CD4-positive, alpha-beta memory T cell (primary cell): ENCODE measurements at regions not wholly inside any gene's neighbourhood (a gene's known extent, or its start where the extent isn't known, plus 50 kb on each side); places are given as distances from the start of the nearest gene placed in this dataset.

Source experiments
- CTCF ChIA-PET: fragments of 350-600 bp; sonication (Branson Sonifier 250); formaldehyde crosslinking; loops from one replicate; lab custom pipeline; 2021; ENCODE audit warnings: inconsistent platforms; ENCODE audit not compliant: partially characterized antibody; lab: Charles Lee
- POLR2A ChIA-PET: fragments of 350-600 bp; sonication (Branson Sonifier 250); formaldehyde crosslinking; loops from one replicate; lab custom pipeline; 2021; ENCODE audit not compliant: partially characterized antibody; lab: Charles Lee
- DNase-seq, 5 donors: peaks; one replicate each; pipeline versions ENCODE4 v3.0.0 to v3.0.0-alpha.2; 2020 to 2022; ENCODE audit warnings: mixed read lengths in 1 of 5
- H3K27ac ChIP-seq: one replicate; pipeline ENCODE4 v1.7.0; 2013; ENCODE audit warnings: low read depth, low read length
- H3K27me3 ChIP-seq: 2 replicates; pipeline ENCODE4 v1.7.0; 2013; ENCODE audit warnings: mild to moderate bottlenecking, low read length, moderate library complexity; ENCODE audit not compliant: insufficient read depth
- H3K36me3 ChIP-seq: 2 replicates; pipeline ENCODE4 v1.7.0; 2013; ENCODE audit warnings: mild to moderate bottlenecking, low read length, moderate library complexity; ENCODE audit not compliant: insufficient read depth
- H3K4me1 ChIP-seq: 2 replicates; pipeline ENCODE4 v1.7.0; 2013; ENCODE audit warnings: mild to moderate bottlenecking, low read length, moderate library complexity; ENCODE audit not compliant: insufficient read depth
- H3K4me3 ChIP-seq, 2 donors: one replicate each; pipeline ENCODE4 v1.7.0; 2013; ENCODE audit warnings: low read length in 2 of 2, mild to moderate bottlenecking in 1 of 2
- H3K9me3 ChIP-seq, 2 donors: one replicate each; pipeline ENCODE4 v1.7.0; 2013; ENCODE audit warnings: low read length in 2 of 2, control low read depth in 1 of 2; ENCODE audit not compliant: control insufficient read depth in 1 of 2
- H3K27ac Mint-ChIP-seq, 7 donors: one replicate each; pipeline ENCODE4 v1.8.0; 2020 to 2021; ENCODE audit warnings: mixed read lengths in 7 of 7, mild to moderate bottlenecking in 6 of 7, inconsistent platforms in 3 of 7, moderate library complexity in 3 of 7
- H3K27me3 Mint-ChIP-seq, 2 donors: one replicate each; pipeline ENCODE4 v1.8.0; 2020 to 2021; ENCODE audit warnings: mixed read lengths in 2 of 2
- H3K36me3 Mint-ChIP-seq, 2 donors: one replicate each; pipeline ENCODE4 v1.8.0; 2020 to 2021; ENCODE audit warnings: mixed read lengths in 2 of 2, inconsistent platforms in 1 of 2, mild to moderate bottlenecking in 1 of 2
- H3K4me1 Mint-ChIP-seq, 4 donors: one replicate each; pipeline ENCODE4 v1.8.0; 2020 to 2021; ENCODE audit warnings: mixed read lengths in 4 of 4, mild to moderate bottlenecking in 1 of 4
- H3K4me3 Mint-ChIP-seq, 8 donors: one replicate each; pipeline ENCODE4 v1.8.0; 2020 to 2021; ENCODE audit warnings: mixed read lengths in 8 of 8, mild to moderate bottlenecking in 7 of 8, moderate library complexity in 6 of 8, inconsistent platforms in 3 of 8
- H3K9me3 Mint-ChIP-seq, 8 donors: one replicate each; pipeline ENCODE4 v1.8.0; 2020 to 2021; ENCODE audit warnings: mixed read lengths in 8 of 8, mild to moderate bottlenecking in 5 of 8, inconsistent platforms in 3 of 8, moderate library complexity in 1 of 8
- intact Hi-C: fragments of 100-400 bp; cut with micrococcal nuclease; formaldehyde crosslinking; loops from one replicate; pipeline ENCODE4 v1.15.1; 2023

GRCh38 chr9:115275753-115276152 lies 157.8 kb upstream of the TNC start:
- POLR2A ChIA-PET: no interaction called here

GRCh38 chr9:115276621-115277020 lies 158.7 kb upstream of the TNC start:
- Mint-ChIP-seq H3K4me1 (no peaks in the 10 kb centered on the region), H3K36me3 (no peaks in the 10 kb centered on the region), H3K27ac (no peak overlapping the region), H3K9me3 (peaks cover 0 to 6% (median 0%) of the 10 kb centered on the region in 8 donors), H3K4me3 (no peak overlapping the region), H3K27me3 (peaks cover 2 to 8% of the 10 kb centered on the region in 2 donors)
- CTCF ChIA-PET: no interaction called here
- POLR2A ChIA-PET: no interaction called here
- Histone ChIP-seq H3K27me3 (no peaks in the 10 kb centered on the region), H3K9me3 (no peaks in the 10 kb centered on the region), H3K36me3 (no peaks in the 10 kb centered on the region), H3K27ac (no peak overlapping the region), H3K4me3 (no peak overlapping the region), H3K4me1 (no peaks in the 10 kb centered on the region)
- no peak for DNase-seq
- intact Hi-C loops: no loop called here

More at GRCh38 chr9:115275753-115276152, 157.8 kb upstream of the TNC start:
- Mint-ChIP-seq H3K9me3 (peaks cover 0 to 6% (median 0%) of the 10 kb centered on the region in 8 donors), H3K4me3 (no peak overlapping the region), H3K27me3 (peaks cover 2 to 8% of the 10 kb centered on the region in 2 donors), H3K36me3 (no peaks in the 10 kb centered on the region), H3K27ac (no peak overlapping the region), H3K4me1 (no peaks in the 10 kb centered on the region)
- no peaks in the 10 kb centered on the region for H3K4me1 ChIP-seq
- CTCF ChIA-PET: no interaction called here
- no peaks in the 10 kb centered on the region for H3K9me3 ChIP-seq
- H3K36me3 ChIP-seq: no peaks in the 10 kb centered on the region
- H3K4me3 ChIP-seq: no peak overlapping the region
- intact Hi-C loops: no loop called here
- H3K27me3 ChIP-seq: no peaks in the 10 kb centered on the region
- DNase-seq: no peak
- H3K27ac ChIP-seq: no peak overlapping the region

GRCh38 chr9:115277301-115277700 lies 159.3 kb upstream of the TNC start:
- POLR2A ChIA-PET: no interaction called here
- H3K9me3 Mint-ChIP-seq: peaks cover 0 to 6% (median 0%) of the 10 kb centered on the region in 8 donors
- H3K36me3 Mint-ChIP-seq: no peaks in the 10 kb centered on the region
- Histone ChIP-seq H3K4me1 (no peaks in the 10 kb centered on the region), H3K4me3 (no peak overlapping the region), H3K9me3 (no peaks in the 10 kb centered on the region), H3K36me3 (no peaks in the 10 kb centered on the region), H3K27ac (no peak overlapping the region), H3K27me3 (no peaks in the 10 kb centered on the region)
- CTCF ChIA-PET: no interaction called here
- intact Hi-C loops: no loop called here
- no peak for DNase-seq
- no peak overlapping the region for H3K27ac Mint-ChIP-seq
- H3K4me1 Mint-ChIP-seq: no peaks in the 10 kb centered on the region
- H3K4me3 Mint-ChIP-seq: no peak overlapping the region
- H3K27me3 Mint-ChIP-seq: peaks cover 2 to 8% of the 10 kb centered on the region in 2 donors

- H3K9me3 Mint-ChIP-seq: peaks cover 0 to 6% (median 0%) of the 10 kb centered on the region in 8 donors
- H3K36me3 Mint-ChIP-seq: no peaks in the 10 kb centered on the region
- H3K4me1 ChIP-seq: no peaks in the 10 kb centered on the region
- no peak overlapping the region for H3K27ac ChIP-seq
- no peaks in the 10 kb centered on the region for H3K4me1 Mint-ChIP-seq
- no peak overlapping the region for H3K27ac Mint-ChIP-seq
- H3K4me3 Mint-ChIP-seq: no peak overlapping the region
- H3K27me3 Mint-ChIP-seq: peaks cover 7 to 10% of the 10 kb centered on the region in 2 donors
- no peak for DNase-seq
- POLR2A ChIA-PET: no interaction called here
- no peaks in the 10 kb centered on the region for H3K36me3 ChIP-seq
- intact Hi-C loops: no loop called here
- CTCF ChIA-PET: no interaction called here
- no peak overlapping the region for H3K4me3 ChIP-seq
- no peaks in the 10 kb centered on the region for H3K27me3 ChIP-seq
- no peaks in the 10 kb centered on the region for H3K9me3 ChIP-seq
Observed at GRCh38 chr9:115278326-115279035, 160.5 kb upstream of the TNC start.

- Mint-ChIP-seq H3K4me3 (no peak overlapping the region), H3K4me1 (no peaks in the 10 kb centered on the region), H3K27me3 (peaks cover 9 to 10% of the 10 kb centered on the region in 2 donors), H3K36me3 (no peaks in the 10 kb centered on the region), H3K27ac (no peak overlapping the region), H3K9me3 (peaks cover 0 to 6% (median 0%) of the 10 kb centered on the region in 8 donors)
- Histone ChIP-seq H3K9me3 (no peaks in the 10 kb centered on the region), H3K4me1 (no peaks in the 10 kb centered on the region), H3K27me3 (no peaks in the 10 kb centered on the region), H3K4me3 (no peak overlapping the region), H3K36me3 (no peaks in the 10 kb centered on the region), H3K27ac (no peak overlapping the region)
- ChIA-PET CTCF (no interaction called here), POLR2A (no interaction called here)
- intact Hi-C loops: no loop called here
- DNase-seq: no peak
Observed at GRCh38 chr9:115283395-115283794, 165.4 kb upstream of the TNC start.

- POLR2A ChIA-PET: no interaction called here
- H3K36me3 Mint-ChIP-seq: no peaks in the 10 kb centered on the region
- CTCF ChIA-PET: no interaction called here
Observed at GRCh38 chr9:115285836-115286235, 167.9 kb upstream of the TNC start.

GRCh38 chr9:115286411-115286810 lies 168.5 kb upstream of the TNC start:
- Histone ChIP-seq H3K27ac (no peak overlapping the region), H3K27me3 (no peaks in the 10 kb centered on the region), H3K9me3 (no peaks in the 10 kb centered on the region), H3K4me1 (no peaks in the 10 kb centered on the region), H3K4me3 (no peak overlapping the region), H3K36me3 (no peaks in the 10 kb centered on the region)
- Mint-ChIP-seq H3K9me3 (peaks cover 0 to 7% (median 0%) of the 10 kb centered on the region in 8 donors), H3K4me1 (no peaks in the 10 kb centered on the region), H3K27me3 (peaks cover 8 to 10% of the 10 kb centered on the region in 2 donors), H3K4me3 (no peak overlapping the region), H3K27ac (no peak overlapping the region), H3K36me3 (no peaks in the 10 kb centered on the region)
- ChIA-PET POLR2A (no interaction called here), CTCF (no interaction called here)
- DNase-seq: no peak
- intact Hi-C loops: no loop called here

More at GRCh38 chr9:115285836-115286235, 167.9 kb upstream of the TNC start:
- Mint-ChIP-seq H3K4me1 (no peaks in the 10 kb centered on the region), H3K9me3 (peaks cover 0 to 7% (median 0%) of the 10 kb centered on the region in 8 donors), H3K27me3 (peaks cover 8 to 10% of the 10 kb centered on the region in 2 donors), H3K4me3 (no peak overlapping the region), H3K27ac (no peak overlapping the region)
- Histone ChIP-seq H3K4me3 (no peak overlapping the region), H3K4me1 (no peaks in the 10 kb centered on the region), H3K36me3 (no peaks in the 10 kb centered on the region), H3K9me3 (no peaks in the 10 kb centered on the region), H3K27ac (no peak overlapping the region), H3K27me3 (no peaks in the 10 kb centered on the region)
- no peak for DNase-seq
- intact Hi-C loops: no loop called here
